ENCODE measurements at regions not wholly inside any gene's neighbourhood (a gene's known extent, or its start where the extent isn't known, plus 50 kb on each side); places are given as distances from the start of the nearest gene placed in this dataset.

DNA sequence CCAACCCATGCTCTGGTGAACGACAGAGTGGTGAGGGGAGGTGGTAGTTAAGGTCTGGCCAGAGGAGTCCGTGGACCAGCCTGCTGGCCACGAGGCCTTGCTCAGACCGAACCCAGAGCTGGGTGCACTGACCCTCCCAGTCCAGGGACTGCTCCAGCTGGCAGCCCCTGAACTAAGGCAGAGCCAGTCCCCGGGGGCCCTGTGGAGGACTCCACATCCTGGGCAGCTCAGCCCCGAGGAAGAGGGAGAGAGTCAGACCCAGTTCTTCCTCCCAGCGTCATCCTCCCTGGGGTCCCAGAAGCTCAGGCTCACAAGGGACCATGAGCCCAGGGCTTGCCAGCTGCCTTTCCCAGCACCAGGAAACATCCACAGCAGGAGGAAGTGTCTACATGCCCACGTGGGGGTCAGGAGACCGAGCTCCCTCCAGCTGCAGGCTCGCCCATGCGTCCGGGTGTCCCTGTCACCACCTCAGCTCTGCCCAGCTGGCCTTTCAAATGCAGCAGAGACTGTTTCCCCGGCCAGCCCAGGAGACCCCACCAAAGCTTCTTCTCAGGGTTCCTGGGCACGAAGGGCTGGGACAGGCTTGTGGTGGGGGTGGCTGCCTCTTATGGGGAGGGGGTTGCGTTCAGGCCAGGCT, 194.4 kb downstream of the KIF26A start:
- TF ChIP-seq, protein P1, sequence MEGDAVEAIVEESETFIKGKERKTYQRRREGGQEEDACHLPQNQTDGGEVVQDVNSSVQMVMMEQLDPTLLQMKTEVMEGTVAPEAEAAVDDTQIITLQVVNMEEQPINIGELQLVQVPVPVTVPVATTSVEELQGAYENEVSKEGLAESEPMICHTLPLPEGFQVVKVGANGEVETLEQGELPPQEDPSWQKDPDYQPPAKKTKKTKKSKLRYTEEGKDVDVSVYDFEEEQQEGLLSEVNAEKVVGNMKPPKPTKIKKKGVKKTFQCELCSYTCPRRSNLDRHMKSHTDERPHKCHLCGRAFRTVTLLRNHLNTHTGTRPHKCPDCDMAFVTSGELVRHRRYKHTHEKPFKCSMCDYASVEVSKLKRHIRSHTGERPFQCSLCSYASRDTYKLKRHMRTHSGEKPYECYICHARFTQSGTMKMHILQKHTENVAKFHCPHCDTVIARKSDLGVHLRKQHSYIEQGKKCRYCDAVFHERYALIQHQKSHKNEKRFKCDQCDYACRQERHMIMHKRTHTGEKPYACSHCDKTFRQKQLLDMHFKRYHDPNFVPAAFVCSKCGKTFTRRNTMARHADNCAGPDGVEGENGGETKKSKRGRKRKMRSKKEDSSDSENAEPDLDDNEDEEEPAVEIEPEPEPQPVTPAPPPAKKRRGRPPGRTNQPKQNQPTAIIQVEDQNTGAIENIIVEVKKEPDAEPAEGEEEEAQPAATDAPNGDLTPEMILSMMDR (IDR thresholded peaks at IDR 0.05), result no peak
- TF ChIP-seq TP53 (CRISPR knock-in tag; IDR thresholded peaks at IDR 0.05) (no peak), POLR2A (IDR thresholded peaks at IDR 0.05; ENCODE audit: low read length) (no peak), CBX2 (IDR thresholded peaks at IDR 0.05; ENCODE audit: borderline replicate concordance, low read depth) (no peak), RAD21 (conservative IDR thresholded peaks at IDR 0.05 in 1 of 2, IDR thresholded peaks at IDR 0.05 in 1 of 2) (no peak), NPAS2 (CRISPR knock-in tag; IDR thresholded peaks at IDR 0.05; ENCODE audit: borderline replicate concordance) (no peak), MYC (IDR thresholded peaks at IDR 0.05; ENCODE audit: borderline replicate concordance, low read length) (no peak), MAZ (IDR thresholded peaks at IDR 0.05; ENCODE audit: borderline replicate concordance, low read depth, low read length) (no peak), HOXA7 (CRISPR knock-in tag; IDR thresholded peaks at IDR 0.05) (no peak)
- TF ChIP-seq, protein P2, sequence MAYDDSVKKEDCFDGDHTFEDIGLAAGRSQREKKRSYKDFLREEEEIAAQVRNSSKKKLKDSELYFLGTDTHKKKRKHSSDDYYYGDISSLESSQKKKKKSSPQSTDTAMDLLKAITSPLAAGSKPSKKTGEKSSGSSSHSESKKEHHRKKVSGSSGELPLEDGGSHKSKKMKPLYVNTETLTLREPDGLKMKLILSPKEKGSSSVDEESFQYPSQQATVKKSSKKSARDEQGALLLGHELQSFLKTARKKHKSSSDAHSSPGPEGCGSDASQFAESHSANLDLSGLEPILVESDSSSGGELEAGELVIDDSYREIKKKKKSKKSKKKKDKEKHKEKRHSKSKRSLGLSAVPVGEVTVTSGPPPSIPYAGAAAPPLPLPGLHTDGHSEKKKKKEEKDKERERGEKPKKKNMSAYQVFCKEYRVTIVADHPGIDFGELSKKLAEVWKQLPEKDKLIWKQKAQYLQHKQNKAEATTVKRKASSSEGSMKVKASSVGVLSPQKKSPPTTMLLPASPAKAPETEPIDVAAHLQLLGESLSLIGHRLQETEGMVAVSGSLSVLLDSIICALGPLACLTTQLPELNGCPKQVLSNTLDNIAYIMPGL (CRISPR knock-in tag; IDR thresholded peaks at IDR 0.05; ENCODE audit: borderline replicate concordance), result no peak
- TF ChIP-seq, protein P3, sequence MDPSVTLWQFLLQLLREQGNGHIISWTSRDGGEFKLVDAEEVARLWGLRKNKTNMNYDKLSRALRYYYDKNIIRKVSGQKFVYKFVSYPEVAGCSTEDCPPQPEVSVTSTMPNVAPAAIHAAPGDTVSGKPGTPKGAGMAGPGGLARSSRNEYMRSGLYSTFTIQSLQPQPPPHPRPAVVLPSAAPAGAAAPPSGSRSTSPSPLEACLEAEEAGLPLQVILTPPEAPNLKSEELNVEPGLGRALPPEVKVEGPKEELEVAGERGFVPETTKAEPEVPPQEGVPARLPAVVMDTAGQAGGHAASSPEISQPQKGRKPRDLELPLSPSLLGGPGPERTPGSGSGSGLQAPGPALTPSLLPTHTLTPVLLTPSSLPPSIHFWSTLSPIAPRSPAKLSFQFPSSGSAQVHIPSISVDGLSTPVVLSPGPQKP (IDR thresholded peaks at IDR 0.05; ENCODE audit: low read depth, low read length), result no peak

Measured in A549 (cell line).